AG08396 (cell line): ENCODE measurements at regions not wholly inside any gene's neighbourhood (a gene's known extent, or its start where the extent isn't known, plus 50 kb on each side); places are given as distances from the start of the nearest gene placed in this dataset.

Experiments
- DNase-seq: peaks from one replicate; pipeline ENCODE4 v3.0.0; 2012; ENCODE audit warnings: low spot score, mixed read lengths

- DNase-seq, result no peak
Observed at GRCh38 chr5:107146901-107147300, 523.8 kb downstream of the EFNA5 start.

- DNase-seq, result no peak
Observed at GRCh38 chr5:107135391-107135790, 535.3 kb downstream of the EFNA5 start.

- DNase-seq, result no peak
Observed at GRCh38 chr5:107134931-107135330, 535.8 kb downstream of the EFNA5 start.

GRCh38 chr5:107129051-107129450 is 541.7 kb downstream of the EFNA5 start:
- DNase-seq, result no peak

- no peak for DNase-seq
Observed at GRCh38 chr5:107127878-107128277, 542.9 kb downstream of the EFNA5 start.

GRCh38 chr5:107126341-107126740 is 544.4 kb downstream of the EFNA5 start:
- no peak for DNase-seq

GRCh38 chr5:107124376-107124775 is 546.4 kb downstream of the EFNA5 start:
- no peak for DNase-seq

GRCh38 chr5:107123014-107123413 is 547.7 kb downstream of the EFNA5 start:
- no peak for DNase-seq

GRCh38 chr5:107121793-107122519 is 548.8 kb downstream of the EFNA5 start:
- no peak for DNase-seq

- no peak for DNase-seq
Observed at GRCh38 chr5:107119656-107120055, 551.1 kb downstream of the EFNA5 start.

- DNase-seq, result no peak
Observed at GRCh38 chr5:107118184-107119019, 552.3 kb downstream of the EFNA5 start.

GRCh38 chr5:107112216-107112615 is 558.5 kb downstream of the EFNA5 start:
- DNase-seq, result no peak

GRCh38 chr5:107104040-107104995 is 566.4 kb downstream of the EFNA5 start:
- DNase-seq, result no peak

- no peak for DNase-seq
Observed at GRCh38 chr5:107103522-107103921, 567.2 kb downstream of the EFNA5 start.

GRCh38 chr5:107100121-107100520 is 570.6 kb downstream of the EFNA5 start:
- DNase-seq, result no peak

- no peak for DNase-seq
Observed at GRCh38 chr5:107099506-107099905, 571.2 kb downstream of the EFNA5 start.

- no peak for DNase-seq
Observed at GRCh38 chr5:107092695-107093094, 578.0 kb downstream of the EFNA5 start.

GRCh38 chr5:107090506-107090905 is 580.2 kb downstream of the EFNA5 start:
- DNase-seq, result no peak

GRCh38 chr5:107088907-107089306 is 581.8 kb downstream of the EFNA5 start:
- DNase-seq, result no peak

GRCh38 chr5:107085572-107085971 is 585.2 kb downstream of the EFNA5 start:
- no peak for DNase-seq

GRCh38 chr5:107074996-107075395 is 595.7 kb downstream of the EFNA5 start:
- DNase-seq, result no peak

GRCh38 chr5:107072967-107073366 is 597.8 kb downstream of the EFNA5 start:
- DNase-seq, result no peak
